ENCODE measurements at regions not wholly inside any gene's neighbourhood (a gene's known extent, or its start where the extent isn't known, plus 50 kb on each side); places are given as distances from the start of the nearest gene placed in this dataset.
"Not testable (repeated sequence)": the region's sequence is repeated elsewhere in the genome, so short reads cannot be mapped to it uniquely, and the experiment has no call there.

- DNase-seq = no peak
These were observed 379.2 kb upstream of the SPAG17 start for GRCh38 chr1:118563981-118564951.

GRCh38 chr1:118558933-118559332, 373.9 kb upstream of the SPAG17 start:
- no peak for DNase-seq

- DNase-seq = no peak
These were observed 371.9 kb upstream of the SPAG17 start for GRCh38 chr1:118556936-118557335.

GRCh38 chr1:118555638-118556037, 370.6 kb upstream of the SPAG17 start:
- no peak for DNase-seq

GRCh38 chr1:118535901-118536300, 350.9 kb upstream of the SPAG17 start:
- no peak for DNase-seq

- not testable (repeated sequence) for DNase-seq
These were observed 326.9 kb upstream of the SPAG17 start for GRCh38 chr1:118511922-118512321.

GRCh38 chr1:118504867-118505266, 319.8 kb upstream of the SPAG17 start:
- no peak for DNase-seq

GRCh38 chr1:118504221-118504644, 319.2 kb upstream of the SPAG17 start:
- DNase-seq = no peak

GRCh38 chr1:118503752-118504151, 318.7 kb upstream of the SPAG17 start:
- no peak for DNase-seq

GRCh38 chr1:118494998-118495397, 310.0 kb upstream of the SPAG17 start:
- DNase-seq = no peak

- DNase-seq = no peak
These were observed 303.8 kb upstream of the SPAG17 start for GRCh38 chr1:118488787-118489186.

GRCh38 chr1:118487932-118488331, 302.9 kb upstream of the SPAG17 start:
- no peak for DNase-seq

- no peak for DNase-seq
These were observed 302.1 kb upstream of the SPAG17 start for GRCh38 chr1:118487091-118487490.

- DNase-seq = no peak
These were observed 301.2 kb upstream of the SPAG17 start for GRCh38 chr1:118486199-118486598.

- no peak for DNase-seq
These were observed 300.7 kb upstream of the SPAG17 start for GRCh38 chr1:118485757-118486156.

- DNase-seq = no peak
These were observed 299.9 kb upstream of the SPAG17 start for GRCh38 chr1:118484893-118485292.

- no peak for DNase-seq
These were observed 298.4 kb upstream of the SPAG17 start for GRCh38 chr1:118483245-118484006.

GRCh38 chr1:118481126-118481525, 296.1 kb upstream of the SPAG17 start:
- DNase-seq = no peak

GRCh38 chr1:118479351-118479750, 294.3 kb upstream of the SPAG17 start:
- DNase-seq = no peak

GRCh38 chr1:118473825-118474224, 288.8 kb upstream of the SPAG17 start:
- DNase-seq = no peak

- not testable (repeated sequence) for DNase-seq
These were observed 279.4 kb upstream of the SPAG17 start for GRCh38 chr1:118464460-118464859.

GRCh38 chr1:118461154-118461553, 276.1 kb upstream of the SPAG17 start:
- no peak for DNase-seq

GRCh38 chr1:118459871-118460270, 274.8 kb upstream of the SPAG17 start:
- DNase-seq = no peak

- DNase-seq = not testable (repeated sequence)
These were observed 268.8 kb upstream of the SPAG17 start for GRCh38 chr1:118453856-118454255.
